DMS153 treated with DMSO at 0.1 percent for 48 hours (cell line): ENCODE measurements at regions not wholly inside any gene's neighbourhood (a gene's known extent, or its start where the extent isn't known, plus 50 kb on each side); places are given as distances from the start of the nearest gene placed in this dataset.

Experiments
- DNase-seq: peaks from one replicate; lab custom pipeline; 2025; ENCODE audit not compliant: unreplicated experiment; lab: John Stamatoyannopoulos, UW

DNA sequence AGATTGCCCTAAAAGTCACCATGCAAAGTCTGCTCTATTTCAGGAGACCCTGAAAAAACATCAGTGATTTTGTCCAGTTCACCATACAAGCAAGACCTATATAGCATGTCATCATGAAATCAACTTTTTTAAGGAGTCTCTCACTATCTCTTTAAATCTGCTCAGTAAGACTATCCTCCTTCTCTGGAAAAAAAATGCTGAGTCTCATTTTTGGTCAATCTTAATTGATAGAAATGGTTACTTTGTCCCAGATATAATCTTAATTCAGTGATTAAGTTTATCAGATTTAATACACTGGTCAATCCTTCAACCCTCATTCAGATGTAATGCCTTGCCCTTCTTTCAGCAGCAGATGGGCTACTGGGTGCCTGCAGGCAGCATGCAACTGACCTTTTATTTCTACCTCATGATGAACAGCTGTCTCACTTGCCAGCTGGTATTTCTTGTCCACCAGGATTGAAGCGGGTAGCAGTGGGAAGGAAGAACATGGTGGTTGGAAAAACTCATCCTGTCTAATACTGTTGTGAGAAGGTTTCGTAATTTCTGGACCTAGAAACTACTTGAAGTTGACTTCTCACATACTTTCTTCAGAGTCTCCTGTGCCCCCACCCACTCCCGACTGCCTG, 375.3 kb downstream of the DNAH5 start:
- no peak for DNase-seq

DNA sequence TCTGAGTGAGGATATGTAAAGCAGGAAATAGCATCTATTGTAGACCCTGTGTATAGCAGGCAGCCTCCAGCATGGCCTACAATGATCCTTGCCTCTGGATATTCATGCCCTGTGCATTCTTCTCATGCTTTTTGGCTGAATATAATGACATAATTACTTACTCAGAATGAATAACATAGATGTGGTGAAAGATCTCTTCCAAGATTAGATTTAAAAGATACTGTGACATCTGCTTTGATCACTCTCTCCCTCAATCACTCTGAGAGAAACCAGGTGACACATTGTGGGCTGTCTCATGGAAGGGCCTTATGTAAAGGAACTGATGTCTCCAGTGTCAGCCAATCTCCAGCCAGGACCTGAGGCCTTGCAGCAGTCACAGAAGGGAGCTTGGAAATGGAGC, 376.7 kb downstream of the DNAH5 start:
- no peak for DNase-seq

- DNase-seq = no peak
These were observed 377.6 kb downstream of the DNAH5 start for GRCh38 chr5:13566871-13567339.

- DNase-seq = no peak
These were observed 386.1 kb downstream of the DNAH5 start for GRCh38 chr5:13558408-13558807.

DNA sequence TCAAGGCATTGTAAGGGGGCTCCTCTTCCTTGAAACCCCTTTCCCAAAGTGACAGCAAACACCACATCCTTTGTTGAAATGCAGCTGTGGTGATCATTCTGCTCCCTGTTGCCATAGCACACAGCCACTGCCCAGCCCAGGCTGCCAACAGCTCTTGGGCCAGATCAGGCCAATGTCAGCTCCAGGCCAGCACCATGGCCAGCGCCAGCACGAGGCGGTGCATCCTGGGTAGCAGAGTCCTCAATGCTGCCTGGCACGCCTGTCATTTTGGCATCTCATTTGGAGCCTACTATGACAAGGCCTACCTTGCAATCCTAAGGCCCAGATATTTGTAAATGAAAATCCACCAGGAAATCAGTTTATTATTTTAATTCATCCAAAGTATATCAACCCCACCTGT, 390.6 kb downstream of the DNAH5 start:
- no peak for DNase-seq

DNA sequence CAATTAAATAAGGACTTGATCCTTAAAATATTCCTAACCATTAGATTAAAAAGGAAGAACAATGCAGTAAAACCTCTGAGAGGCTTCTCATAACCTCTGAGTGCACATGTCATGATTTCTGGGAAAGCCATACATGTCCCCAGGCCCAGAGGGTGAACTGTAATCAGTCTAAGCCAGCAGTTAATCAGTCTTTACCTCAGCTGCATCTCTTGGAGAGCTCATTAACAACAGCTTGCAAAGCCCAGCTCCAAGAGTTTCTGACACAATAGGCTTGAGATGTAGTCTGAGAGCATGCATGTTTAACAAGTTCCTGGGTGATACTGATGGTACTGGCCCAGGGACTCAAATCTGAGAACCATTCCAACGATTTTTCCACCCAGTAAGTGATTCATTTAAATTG, 392.1 kb downstream of the DNAH5 start:
- DNase-seq = no peak

DNA sequence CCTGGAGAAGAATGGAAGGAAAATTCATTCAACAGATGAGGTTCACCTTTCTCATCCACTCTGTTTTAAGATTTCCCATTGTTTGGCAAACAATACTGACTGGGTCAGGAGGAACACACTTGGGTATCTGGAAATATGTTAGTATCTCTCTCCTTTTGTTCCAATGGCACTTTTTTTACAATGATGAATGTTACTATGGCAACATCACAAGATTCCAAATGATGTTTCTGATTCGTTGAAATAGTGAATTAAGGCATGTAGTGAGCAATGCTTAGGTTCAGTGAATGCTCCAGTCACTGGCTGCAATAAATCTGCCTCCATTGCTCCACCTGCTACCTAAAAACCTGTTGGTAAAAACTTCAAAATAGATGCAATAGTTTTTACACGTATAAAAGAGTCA, 392.8 kb downstream of the DNAH5 start:
- no peak for DNase-seq

GRCh38 chr5:13540168-13540750, 404.2 kb downstream of the DNAH5 start:
- DNase-seq = no peak

GRCh38 chr5:13536933-13537332, 407.6 kb downstream of the DNAH5 start:
- no peak for DNase-seq

- DNase-seq = no peak
These were observed 410.7 kb downstream of the DNAH5 start for GRCh38 chr5:13533833-13534232.

- DNase-seq = no peak
These were observed 415.2 kb downstream of the DNAH5 start for GRCh38 chr5:13529300-13529699.

- DNase-seq = no peak
These were observed 419.6 kb downstream of the DNAH5 start for GRCh38 chr5:13524936-13525335.

GRCh38 chr5:13519131-13519530, 425.4 kb downstream of the DNAH5 start:
- no peak for DNase-seq

GRCh38 chr5:13516195-13516594, 428.3 kb downstream of the DNAH5 start:
- DNase-seq = no peak

DNA sequence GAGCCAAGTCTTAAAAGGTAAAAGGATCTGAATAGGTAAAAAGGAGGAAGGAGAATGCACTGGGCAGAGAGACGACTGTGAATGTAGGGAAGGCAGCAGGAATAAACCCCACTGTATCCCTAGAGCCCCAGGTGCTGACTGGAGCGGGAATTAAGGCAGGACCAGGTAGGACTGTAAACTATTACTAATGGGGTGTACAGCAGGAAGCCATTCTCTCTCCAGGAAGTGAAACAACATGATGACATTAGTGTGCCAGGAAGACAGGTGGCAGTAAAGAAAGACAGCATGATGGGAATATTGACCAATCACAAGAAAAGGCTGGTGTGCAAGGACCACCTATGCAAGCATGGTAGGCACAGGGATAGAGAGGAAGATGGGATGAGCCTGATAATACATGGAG, 433.0 kb downstream of the DNAH5 start:
- no peak for DNase-seq

- DNase-seq = no peak
These were observed 433.9 kb downstream of the DNAH5 start for GRCh38 chr5:13510616-13511015.

GRCh38 chr5:13508559-13508958, 435.9 kb downstream of the DNAH5 start:
- no peak for DNase-seq

GRCh38 chr5:13505326-13505725, 439.2 kb downstream of the DNAH5 start:
- DNase-seq = no peak

GRCh38 chr5:13503017-13503416, 441.5 kb downstream of the DNAH5 start:
- no peak for DNase-seq

DNA sequence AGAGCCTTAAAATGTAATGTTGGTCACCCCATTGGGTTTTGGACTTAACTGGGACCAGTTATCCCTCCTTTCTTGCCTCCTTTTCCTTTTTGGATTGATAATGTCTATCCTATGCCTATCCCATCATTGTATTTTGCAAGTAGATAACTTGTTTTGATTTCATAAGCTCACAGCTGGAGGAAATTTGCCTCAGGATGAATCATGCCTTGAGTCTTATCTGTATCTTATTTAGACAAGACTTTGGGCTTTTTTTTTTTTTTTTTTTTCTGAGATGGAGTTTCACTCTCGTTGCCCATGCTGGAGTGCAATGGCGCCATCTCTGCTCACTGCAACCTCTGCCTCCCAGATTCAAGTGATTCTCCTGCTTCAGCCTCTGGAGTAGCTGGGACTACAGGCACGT, 443.3 kb downstream of the DNAH5 start:
- DNase-seq = no peak

DNA sequence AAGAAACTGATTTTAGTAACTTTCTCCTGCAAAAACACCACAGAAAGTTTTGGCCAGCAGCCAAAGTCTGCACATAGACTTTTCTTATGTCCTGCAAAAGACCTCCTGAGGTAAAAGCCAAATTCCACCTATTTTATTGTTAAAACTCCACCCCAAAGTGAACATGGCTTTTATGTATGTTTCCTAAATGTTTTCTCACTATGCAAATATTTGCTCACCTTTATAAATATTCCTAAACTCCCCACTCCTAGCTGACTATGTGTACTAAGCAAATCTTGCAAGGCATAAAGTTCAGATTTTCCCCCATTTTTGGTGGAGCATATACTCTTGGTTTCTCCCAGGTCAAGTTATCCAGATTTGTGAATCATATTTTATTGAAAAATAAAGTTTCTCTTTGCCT, 446.2 kb downstream of the DNAH5 start:
- DNase-seq = no peak

DNA sequence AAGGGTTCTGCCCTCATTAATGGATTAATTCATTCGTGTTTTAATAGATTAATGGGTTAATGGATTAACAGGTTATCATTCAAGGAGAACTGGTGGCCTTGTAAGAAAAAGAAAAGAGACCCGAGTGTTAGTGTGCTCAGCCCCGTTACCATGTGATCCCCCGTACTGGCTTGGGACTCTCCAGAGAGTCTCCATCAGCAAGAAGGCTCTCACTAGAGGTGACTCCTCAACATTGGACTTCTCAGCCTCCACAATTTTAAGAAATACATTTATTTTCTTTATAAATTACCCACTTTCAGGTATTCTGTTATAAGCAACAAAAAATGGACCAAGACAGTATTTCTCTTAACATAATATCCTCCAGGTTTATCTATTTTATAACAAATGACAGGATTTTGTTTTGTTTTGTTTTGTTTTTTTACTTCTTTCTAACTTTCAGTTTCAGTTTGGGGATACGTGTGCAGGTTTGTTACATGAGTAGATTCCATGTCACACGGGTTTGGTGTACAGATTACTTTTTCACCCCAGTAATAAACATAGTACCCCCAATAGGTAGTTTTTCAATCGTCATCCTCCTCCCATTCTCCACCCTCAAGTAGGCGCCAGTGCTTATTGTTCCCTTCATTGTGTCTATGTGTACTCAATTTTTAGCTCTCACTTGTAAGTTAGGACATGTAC, 456.1 kb downstream of the DNAH5 start:
- no peak for DNase-seq

- no peak for DNase-seq
These were observed 463.7 kb downstream of the DNAH5 start for GRCh38 chr5:13480834-13481233.
